PC-9 (cell line): ENCODE measurements at regions not wholly inside any gene's neighbourhood (a gene's known extent, or its start where the extent isn't known, plus 50 kb on each side); places are given as distances from the start of the nearest gene placed in this dataset.

Experiments used
- CTCF ChIP-seq: fragments of 200-600 bp; sonication (generic); conservative IDR thresholded peaks from 2 replicates; pipeline ENCODE4 v1.6.1; 2017; ENCODE audit warnings: mixed run types, antibody characterized with exemption, mild to moderate bottlenecking, moderate library complexity
- EZH2 ChIP-seq: fragments of 200-600 bp; sonication (generic); IDR thresholded peaks from 2 replicates; pipeline ENCODE4 v1.8.0; 2017; ENCODE audit warnings: antibody characterized with exemption, low read depth

GRCh38 chr9:90023861-90024260, 419.0 kb downstream of the GADD45G start:
- TF ChIP-seq CTCF (no peak), EZH2 (no peak)
